Muscle layer of colon (tissue), 2 donors: ENCODE measurements at regions not wholly inside any gene's neighbourhood (a gene's known extent, or its start where the extent isn't known, plus 50 kb on each side); places are given as distances from the start of the nearest gene placed in this dataset.
"Not testable (repeated sequence)": the region's sequence is repeated elsewhere in the genome, so short reads cannot be mapped to it uniquely, and the experiment has no call there.

Source experiments
- H3K27ac ChIP-seq: one replicate; pipeline ENCODE4 v1.7.0; 2013; ENCODE audit warnings: low read depth, mild to moderate bottlenecking, low read length, moderate library complexity
- H3K27me3 ChIP-seq, 2 donors: one replicate each; pipeline ENCODE4 v1.7.0; 2013; ENCODE audit warnings: low read length in 2 of 2, mild to moderate bottlenecking in 2 of 2; ENCODE audit not compliant: insufficient read depth in 2 of 2, control insufficient read depth in 1 of 2
- H3K36me3 ChIP-seq: one replicate; pipeline ENCODE4 v1.7.0; 2013; ENCODE audit warnings: mild to moderate bottlenecking, low read length; ENCODE audit not compliant: insufficient read depth
- H3K4me1 ChIP-seq: one replicate; pipeline ENCODE4 v1.7.0; 2013; ENCODE audit warnings: mild to moderate bottlenecking, low read length; ENCODE audit not compliant: insufficient read depth
- H3K4me3 ChIP-seq, 2 donors: one replicate each; pipeline ENCODE4 v1.7.0; 2013; ENCODE audit warnings: low read length in 2 of 2, low read depth in 1 of 2, mild to moderate bottlenecking in 1 of 2, moderate library complexity in 1 of 2
- H3K9ac ChIP-seq: one replicate; pipeline ENCODE4 v1.7.0; 2013; ENCODE audit warnings: low read length
- H3K9me3 ChIP-seq: one replicate; pipeline ENCODE4 v1.7.0; 2013; ENCODE audit warnings: mild to moderate bottlenecking, low read length
- donor health status: abdominal sarcoma.
- donor health status: Adenocarcinoma of cecum.

GRCh38 chr2:7390311-7390710, 473.1 kb downstream of the RNF144A start:
- not testable (repeated sequence) for H3K36me3 ChIP-seq, H3K27ac ChIP-seq, H3K4me1 ChIP-seq, H3K27me3 ChIP-seq, H3K4me3 ChIP-seq, H3K9ac ChIP-seq, H3K9me3 ChIP-seq

DNA sequence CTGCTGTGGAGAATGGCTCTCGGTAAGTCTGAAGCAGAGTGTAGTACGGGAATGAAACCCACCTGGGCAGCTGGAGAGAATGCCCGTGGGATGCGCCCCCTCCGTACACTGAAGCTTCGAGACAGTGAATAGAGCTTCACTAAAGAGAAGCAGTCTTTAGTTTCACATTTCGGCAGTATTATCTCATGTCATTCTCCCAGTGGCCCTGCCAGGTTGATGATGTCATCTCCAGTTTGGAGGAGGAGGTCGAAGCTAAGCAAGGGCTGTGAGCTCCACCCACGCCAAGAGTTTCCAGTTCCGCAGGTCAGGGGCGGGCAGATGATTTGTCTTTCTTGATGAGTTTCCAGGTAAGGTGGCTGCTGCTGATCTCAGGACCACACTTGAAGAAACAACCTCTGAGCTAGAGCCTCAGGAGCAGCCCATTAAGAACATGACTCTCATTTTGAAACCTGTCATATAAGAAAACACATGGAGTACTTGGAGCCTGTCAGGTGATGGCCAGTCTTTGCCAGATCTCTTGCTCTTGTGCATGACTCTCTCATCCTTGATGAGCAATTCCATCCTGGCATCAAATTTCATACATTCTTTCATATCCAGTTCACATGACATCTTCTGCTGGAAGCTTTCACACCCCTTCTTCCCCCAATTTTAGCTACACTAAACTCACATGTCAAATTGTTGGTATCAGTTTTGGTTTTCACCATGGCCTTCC, 475.0 kb downstream of the RNF144A start:
- no peak overlapping the region for H3K9ac ChIP-seq
- no peaks in the 10 kb centered on the region for H3K4me1 ChIP-seq
- H3K27me3 ChIP-seq = no peaks in the 10 kb centered on the region
- no peak overlapping the region for H3K27ac ChIP-seq
- no peak overlapping the region for H3K4me3 ChIP-seq
- no peaks in the 10 kb centered on the region for H3K36me3 ChIP-seq
- peaks cover 3% of the 10 kb centered on the region for H3K9me3 ChIP-seq

DNA sequence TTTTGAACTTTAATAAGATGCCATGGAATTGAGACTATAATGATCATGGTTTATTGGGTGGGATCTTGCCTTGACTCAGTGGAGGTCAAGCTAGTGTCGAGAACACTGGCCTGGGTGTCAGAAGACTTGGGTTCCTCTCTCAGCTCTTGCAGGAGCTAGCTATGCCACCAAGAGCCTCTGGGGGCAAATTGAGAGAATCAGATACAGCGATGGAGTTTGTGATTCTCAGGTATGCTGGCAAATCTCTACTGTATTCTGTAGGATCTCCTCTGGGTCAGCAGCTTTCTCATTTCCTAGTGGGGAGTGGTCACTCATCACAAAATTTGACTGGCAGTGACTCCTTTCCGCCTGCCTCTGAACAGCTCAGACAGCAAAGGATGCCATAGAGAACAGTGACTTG, 477.0 kb downstream of the RNF144A start:
- Histone ChIP-seq H3K36me3 (no peaks in the 10 kb centered on the region), H3K27me3 (no peaks in the 10 kb centered on the region), H3K27ac (no peak overlapping the region), H3K9ac (no peak overlapping the region), H3K4me1 (no peaks in the 10 kb centered on the region), H3K9me3 (peaks cover 3% of the 10 kb centered on the region), H3K4me3 (no peak overlapping the region)

DNA sequence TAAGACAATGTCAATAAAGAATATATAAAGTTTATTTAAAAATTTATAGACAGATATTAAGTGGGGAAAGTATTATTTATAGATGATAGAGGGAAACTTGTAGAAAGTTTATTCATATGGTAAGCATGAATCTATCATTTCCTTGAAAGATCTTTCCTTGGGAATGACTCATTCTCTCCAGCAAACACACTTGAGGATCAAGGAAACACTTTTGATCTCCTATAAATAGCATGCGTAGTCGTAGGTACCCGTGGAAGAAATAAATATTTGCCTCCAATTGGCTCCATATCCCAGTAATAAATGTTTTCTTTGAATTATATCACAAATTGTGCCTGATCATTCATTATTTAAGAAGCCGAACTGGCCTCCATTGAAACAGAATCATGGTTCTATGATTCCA, 483.4 kb downstream of the RNF144A start:
- Histone ChIP-seq H3K27me3 (no peaks in the 10 kb centered on the region), H3K4me3 (no peak overlapping the region), H3K36me3 (no peaks in the 10 kb centered on the region), H3K4me1 (peaks cover 8% of the 10 kb centered on the region), H3K27ac (no peak overlapping the region), H3K9ac (no peak overlapping the region), H3K9me3 (peaks cover 3% of the 10 kb centered on the region)

DNA sequence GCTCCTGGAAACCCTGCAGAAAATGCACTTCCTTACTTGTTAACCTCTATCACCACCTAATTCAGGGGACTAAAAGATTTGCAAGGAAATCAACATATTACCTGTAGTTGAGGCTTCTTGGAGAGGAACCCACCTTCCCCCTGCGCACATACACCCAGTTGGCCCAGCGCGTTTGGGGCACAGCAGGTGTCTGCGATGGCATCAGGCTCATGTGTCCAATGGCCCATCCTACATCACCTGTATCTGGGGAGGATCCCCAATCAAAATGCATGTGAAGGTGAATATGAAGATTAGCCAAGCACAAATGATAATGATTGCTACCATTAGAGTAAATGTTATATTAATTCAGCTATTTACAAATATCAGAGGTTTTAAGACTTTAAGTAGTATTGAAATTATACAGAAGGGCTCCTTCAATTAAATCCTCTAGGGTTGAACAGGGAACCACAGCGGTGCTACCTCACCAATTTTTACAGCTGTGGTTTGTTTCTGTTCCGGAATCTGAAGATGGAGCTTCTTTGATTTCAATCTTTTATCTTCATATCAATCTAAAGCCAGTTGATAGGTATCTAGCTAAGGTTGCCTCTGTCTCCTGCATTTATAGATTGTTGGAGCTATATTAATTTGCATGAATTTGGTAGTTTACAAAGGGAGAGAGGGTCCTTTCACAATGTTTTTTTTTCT, 486.0 kb downstream of the RNF144A start:
- peaks cover 8% of the 10 kb centered on the region for H3K4me1 ChIP-seq
- no peak overlapping the region for H3K9ac ChIP-seq
- H3K27me3 ChIP-seq = no peaks in the 10 kb centered on the region
- no peak overlapping the region for H3K27ac ChIP-seq
- no peaks in the 10 kb centered on the region for H3K9me3 ChIP-seq
- H3K36me3 ChIP-seq = no peaks in the 10 kb centered on the region
- no peak overlapping the region for H3K4me3 ChIP-seq

GRCh38 chr2:7405861-7406715, 488.9 kb downstream of the RNF144A start:
- Histone ChIP-seq H3K9me3 (no peaks in the 10 kb centered on the region), H3K4me1 (peaks cover 3% of the 10 kb centered on the region), H3K27me3 (no peaks in the 10 kb centered on the region), H3K4me3 (no peak overlapping the region), H3K36me3 (no peaks in the 10 kb centered on the region), H3K27ac (no peak overlapping the region), H3K9ac (no peak overlapping the region)

DNA sequence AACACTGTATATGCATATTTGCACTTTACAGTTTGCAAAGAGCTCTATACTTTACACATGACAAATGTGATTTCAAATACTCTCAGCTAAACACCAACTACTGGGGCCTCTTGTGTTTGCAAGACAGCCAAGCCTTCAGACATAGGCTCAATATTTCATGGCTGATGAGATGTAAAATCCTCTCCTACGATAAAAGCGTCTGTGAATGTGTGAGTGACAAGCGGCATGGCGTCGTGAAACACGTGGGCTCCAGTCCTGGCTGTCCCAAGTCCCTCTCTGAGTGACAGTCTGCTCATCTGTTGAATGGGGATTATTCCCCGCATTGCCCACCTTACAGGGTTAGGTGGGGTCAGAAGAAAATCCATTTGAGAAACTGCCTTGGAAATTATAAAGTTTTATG, 489.8 kb downstream of the RNF144A start:
- Histone ChIP-seq H3K9me3 (no peaks in the 10 kb centered on the region), H3K9ac (no peak overlapping the region), H3K4me1 (no peaks in the 10 kb centered on the region), H3K27ac (no peak overlapping the region), H3K36me3 (no peaks in the 10 kb centered on the region), H3K27me3 (no peaks in the 10 kb centered on the region), H3K4me3 (no peak overlapping the region)

DNA sequence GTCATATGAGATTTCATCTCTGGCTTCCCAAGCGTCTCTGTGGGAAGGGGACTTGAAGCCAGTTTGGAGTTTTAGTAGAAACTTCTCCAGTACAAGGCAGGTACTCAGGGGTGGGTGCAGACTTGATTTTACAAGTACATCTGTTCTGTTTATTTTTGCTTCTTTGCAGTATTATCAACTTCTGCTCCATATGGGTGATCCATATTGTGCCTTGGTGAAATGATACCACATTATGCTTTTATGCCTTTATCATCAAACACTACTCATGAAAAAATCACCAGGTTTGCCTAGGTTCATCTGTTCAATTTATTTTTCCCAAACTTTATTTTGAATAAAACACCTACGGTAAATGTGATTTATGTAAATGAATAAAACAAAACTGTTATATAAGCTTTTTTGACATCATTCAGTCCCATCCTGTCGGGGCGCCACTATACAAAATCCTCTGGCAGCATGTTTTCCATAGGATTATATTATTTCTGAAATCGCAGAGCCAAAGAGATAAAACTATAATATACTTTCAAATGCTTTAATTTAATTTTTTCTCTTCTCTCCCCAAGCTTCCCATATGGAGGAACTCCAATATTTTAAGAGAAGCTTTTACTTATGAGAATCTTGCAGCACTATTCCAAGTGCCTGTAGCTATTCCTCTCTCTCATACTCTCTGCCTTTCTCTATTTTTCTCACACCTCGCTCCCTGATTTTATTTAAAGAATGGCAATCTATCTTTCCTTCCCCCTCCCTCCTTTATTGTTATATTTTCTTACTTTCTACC, 490.9 kb downstream of the RNF144A start:
- no peak overlapping the region for H3K27ac ChIP-seq
- no peaks in the 10 kb centered on the region for H3K36me3 ChIP-seq
- H3K9ac ChIP-seq = no peak overlapping the region

DNA sequence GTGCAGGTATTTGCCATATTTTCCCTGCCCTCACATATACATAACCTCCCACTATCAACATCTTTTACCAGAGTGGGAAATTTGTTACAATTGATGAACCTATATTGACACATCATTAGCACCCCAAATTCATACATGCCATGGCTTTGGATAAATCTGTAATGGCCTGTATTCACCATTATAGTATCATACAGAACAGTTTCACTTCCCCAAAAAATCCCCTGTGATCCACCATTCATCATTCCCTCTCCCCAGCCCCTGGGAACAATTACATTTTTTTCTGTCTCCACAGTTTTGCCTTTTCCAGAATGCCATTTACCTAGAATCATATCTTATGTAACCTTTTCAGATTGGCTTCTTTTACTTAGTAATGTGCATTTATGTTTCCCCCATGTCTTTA, 494.5 kb downstream of the RNF144A start:
- no peaks in the 10 kb centered on the region for H3K36me3 ChIP-seq
- no peak overlapping the region for H3K9ac ChIP-seq
- H3K4me1 ChIP-seq = no peaks in the 10 kb centered on the region
- H3K27me3 ChIP-seq = no peaks in the 10 kb centered on the region
- H3K4me3 ChIP-seq = no peak overlapping the region
- no peaks in the 10 kb centered on the region for H3K9me3 ChIP-seq
- no peak overlapping the region for H3K27ac ChIP-seq

More for the DNA sequence above, 490.9 kb downstream of the RNF144A start:
- Histone ChIP-seq H3K4me3 (no peak overlapping the region), H3K27me3 (no peaks in the 10 kb centered on the region), H3K9me3 (no peaks in the 10 kb centered on the region), H3K4me1 (no peaks in the 10 kb centered on the region)

- no peak overlapping the region for H3K27ac ChIP-seq
- H3K27me3 ChIP-seq = no peaks in the 10 kb centered on the region
- no peaks in the 10 kb centered on the region for H3K9me3 ChIP-seq
- H3K4me3 ChIP-seq = no peak overlapping the region
- H3K4me1 ChIP-seq = peaks cover 1% of the 10 kb centered on the region
- no peak overlapping the region for H3K9ac ChIP-seq
- H3K36me3 ChIP-seq = no peaks in the 10 kb centered on the region
These were observed 500.9 kb downstream of the RNF144A start for GRCh38 chr2:7417845-7418742.
